PFSK-1 (cell line): ENCODE measurements at regions not wholly inside any gene's neighbourhood (a gene's known extent, or its start where the extent isn't known, plus 50 kb on each side); places are given as distances from the start of the nearest gene placed in this dataset.
A peak's percentile ranks its signal among the peaks of the same experiment; 100 is the strongest.

Source experiments
- FOXP2 ChIP-seq: optimal IDR thresholded peaks from 2 replicates; pipeline ENCODE3; 2011; ENCODE audit warnings: borderline replicate concordance, control low read depth, inconsistent platforms; ENCODE audit not compliant: insufficient read depth; ENCODE audit errors: extremely low read length, extremely low read depth
- POLR2AphosphoS5 ChIP-seq: IDR thresholded peaks from 2 replicates; pipeline ENCODE4 v1.6.1; 2012; ENCODE audit warnings: low read depth, mild to moderate bottlenecking, control low read depth, low read length, moderate library complexity
- SIN3A ChIP-seq: IDR thresholded peaks from 2 replicates; pipeline ENCODE4 v1.6.1; 2012; ENCODE audit warnings: mild to moderate bottlenecking, low read length, moderate library complexity, borderline replicate concordance; ENCODE audit not compliant: insufficient read depth
- TAF1 ChIP-seq: IDR thresholded peaks from 2 replicates; pipeline ENCODE4 v1.6.1; 2012; ENCODE audit warnings: low read length, control low read depth, borderline replicate concordance; ENCODE audit not compliant: insufficient read depth
- TF ChIP-seq, protein P1 (sequence below), 2 experiments: IDR thresholded peaks; 2 replicates each; pipeline versions ENCODE4 v1.6.1 to v1.8.0; 2011 to 2012; ENCODE audit warnings: low read depth in 2 of 2, low read length in 2 of 2, control low read depth in 1 of 2, inconsistent platforms in 1 of 2, mild to moderate bottlenecking in 1 of 2, moderate library complexity in 1 of 2; ENCODE audit not compliant: insufficient read depth in 1 of 2

DNA sequence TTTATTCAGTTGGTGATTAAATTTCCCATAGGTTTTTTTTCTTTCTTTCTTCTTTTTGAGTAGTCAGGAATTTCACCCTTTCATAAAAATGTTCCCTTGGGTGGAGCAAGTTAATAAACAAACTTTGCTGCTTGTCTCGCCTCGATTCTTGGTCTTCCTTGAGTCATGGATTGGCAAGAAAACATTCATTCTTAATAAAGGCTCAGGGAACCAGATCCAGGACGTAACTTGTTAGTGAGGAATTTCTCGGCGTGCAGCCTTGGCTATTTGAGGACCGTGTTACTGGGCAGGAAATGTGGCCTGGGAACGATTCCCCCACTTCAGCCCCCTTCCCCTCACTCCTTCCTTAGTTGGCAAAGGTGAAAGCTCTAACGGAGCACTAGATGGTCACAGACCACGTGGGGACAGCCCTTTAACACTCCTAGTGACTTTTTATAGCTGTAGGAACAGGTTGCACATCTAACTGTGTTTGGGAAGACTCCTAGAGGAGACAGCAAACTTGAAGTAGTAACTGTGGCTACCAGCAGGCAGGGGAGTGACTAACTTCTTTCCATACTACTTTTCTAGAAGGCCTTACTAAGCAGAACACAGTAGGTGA lies 106.8 kb downstream of the UCHL1 start:
- TF ChIP-seq FOXP2 (no peak), SIN3A (peak; percentile 40; the same call in 1 of the 2 replicates), POLR2AphosphoS5 (no peak)
- TF ChIP-seq, protein P1, sequence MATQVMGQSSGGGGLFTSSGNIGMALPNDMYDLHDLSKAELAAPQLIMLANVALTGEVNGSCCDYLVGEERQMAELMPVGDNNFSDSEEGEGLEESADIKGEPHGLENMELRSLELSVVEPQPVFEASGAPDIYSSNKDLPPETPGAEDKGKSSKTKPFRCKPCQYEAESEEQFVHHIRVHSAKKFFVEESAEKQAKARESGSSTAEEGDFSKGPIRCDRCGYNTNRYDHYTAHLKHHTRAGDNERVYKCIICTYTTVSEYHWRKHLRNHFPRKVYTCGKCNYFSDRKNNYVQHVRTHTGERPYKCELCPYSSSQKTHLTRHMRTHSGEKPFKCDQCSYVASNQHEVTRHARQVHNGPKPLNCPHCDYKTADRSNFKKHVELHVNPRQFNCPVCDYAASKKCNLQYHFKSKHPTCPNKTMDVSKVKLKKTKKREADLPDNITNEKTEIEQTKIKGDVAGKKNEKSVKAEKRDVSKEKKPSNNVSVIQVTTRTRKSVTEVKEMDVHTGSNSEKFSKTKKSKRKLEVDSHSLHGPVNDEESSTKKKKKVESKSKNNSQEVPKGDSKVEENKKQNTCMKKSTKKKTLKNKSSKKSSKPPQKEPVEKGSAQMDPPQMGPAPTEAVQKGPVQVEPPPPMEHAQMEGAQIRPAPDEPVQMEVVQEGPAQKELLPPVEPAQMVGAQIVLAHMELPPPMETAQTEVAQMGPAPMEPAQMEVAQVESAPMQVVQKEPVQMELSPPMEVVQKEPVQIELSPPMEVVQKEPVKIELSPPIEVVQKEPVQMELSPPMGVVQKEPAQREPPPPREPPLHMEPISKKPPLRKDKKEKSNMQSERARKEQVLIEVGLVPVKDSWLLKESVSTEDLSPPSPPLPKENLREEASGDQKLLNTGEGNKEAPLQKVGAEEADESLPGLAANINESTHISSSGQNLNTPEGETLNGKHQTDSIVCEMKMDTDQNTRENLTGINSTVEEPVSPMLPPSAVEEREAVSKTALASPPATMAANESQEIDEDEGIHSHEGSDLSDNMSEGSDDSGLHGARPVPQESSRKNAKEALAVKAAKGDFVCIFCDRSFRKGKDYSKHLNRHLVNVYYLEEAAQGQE (IDR thresholded peaks at IDR 0.05; ENCODE audit: insufficient read depth in 1 of 2, low read depth in 2 of 2, low read length in 2 of 2): no peak

DNA sequence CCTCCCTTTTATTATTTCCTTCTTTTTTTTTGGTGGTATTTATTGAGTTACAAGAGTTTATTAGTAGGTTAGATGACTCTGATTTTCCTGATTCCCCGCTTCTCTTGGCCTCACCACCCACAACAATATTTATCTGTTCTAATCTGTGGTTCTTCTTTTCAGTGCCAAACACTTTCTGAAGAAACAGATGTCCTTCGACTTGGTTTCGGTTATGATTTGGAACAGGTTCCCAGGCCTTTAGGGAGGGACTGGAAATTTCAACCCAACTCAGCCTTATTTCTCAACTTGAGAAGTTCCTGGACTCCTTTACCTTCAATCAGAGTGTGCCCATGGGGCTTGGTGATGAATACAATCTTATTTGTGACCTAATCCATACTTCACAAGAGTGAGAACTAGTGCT lies 108.1 kb downstream of the UCHL1 start:
- TF ChIP-seq FOXP2 (no peak), SIN3A (no peak), POLR2AphosphoS5 (no peak), TAF1 (no peak)
- TF ChIP-seq, protein P1 (IDR thresholded peaks at IDR 0.05; ENCODE audit: insufficient read depth in 1 of 2, low read depth in 2 of 2, low read length in 2 of 2): no peak

DNA sequence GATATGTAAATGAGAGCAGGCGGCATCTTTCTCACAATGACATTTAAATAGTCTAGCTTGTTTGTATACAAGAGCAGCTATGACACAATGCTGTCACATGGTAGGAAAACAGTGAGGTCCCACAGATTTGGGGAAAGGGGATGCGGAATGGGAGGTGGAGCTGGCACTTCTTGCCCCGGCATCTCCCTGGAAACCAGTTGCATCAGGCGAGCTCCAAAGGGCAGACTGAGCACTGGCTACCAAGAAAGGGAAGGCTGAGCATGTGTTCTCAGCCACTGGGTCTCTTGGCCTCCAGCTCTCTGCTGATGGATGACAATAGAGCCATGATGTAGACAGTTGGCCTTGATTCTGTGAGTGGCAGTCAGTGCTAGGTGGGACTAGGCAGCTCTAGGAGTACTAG lies 109.0 kb downstream of the UCHL1 start:
- TF ChIP-seq FOXP2: no peak
- no peak for TF ChIP-seq POLR2AphosphoS5
- TF ChIP-seq, protein P1 (IDR thresholded peaks at IDR 0.05; ENCODE audit: insufficient read depth in 1 of 2, low read depth in 2 of 2, low read length in 2 of 2): no peak
- TF ChIP-seq TAF1: no peak
- no peak for TF ChIP-seq SIN3A

DNA sequence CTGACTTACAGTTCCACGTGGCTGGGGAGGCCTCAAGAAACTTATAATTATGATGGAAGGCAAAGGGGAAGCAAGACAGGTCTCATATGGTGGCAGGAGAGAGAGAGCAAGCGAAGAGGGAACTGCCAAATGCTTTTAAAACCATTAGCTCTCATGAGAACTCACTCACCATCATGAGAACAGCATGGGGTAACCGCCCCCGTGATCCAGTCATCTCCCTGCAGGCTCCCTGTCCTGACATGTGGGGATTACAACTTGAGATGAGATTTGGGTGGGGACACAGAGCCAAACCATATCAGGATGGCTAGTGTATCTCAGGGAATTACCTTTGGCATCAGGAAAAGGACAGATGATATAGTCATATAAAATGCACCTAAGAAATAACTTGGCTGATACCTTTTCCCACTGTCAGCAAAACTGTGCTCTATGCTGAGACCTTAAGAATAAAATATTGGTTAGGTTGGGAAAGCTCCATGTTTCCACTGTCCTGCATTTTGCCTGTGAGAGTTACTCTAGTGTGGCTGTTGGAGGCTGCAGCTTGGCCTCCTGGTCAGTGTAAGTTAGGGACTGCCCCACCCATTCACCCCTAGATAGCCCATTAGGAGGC lies 110.3 kb downstream of the UCHL1 start:
- TF ChIP-seq TAF1: no peak
- no peak for TF ChIP-seq FOXP2
- TF ChIP-seq, protein P1 (IDR thresholded peaks at IDR 0.05; ENCODE audit: insufficient read depth in 1 of 2, low read depth in 2 of 2, low read length in 2 of 2): no peak
- TF ChIP-seq SIN3A: no peak
- TF ChIP-seq POLR2AphosphoS5: no peak

DNA sequence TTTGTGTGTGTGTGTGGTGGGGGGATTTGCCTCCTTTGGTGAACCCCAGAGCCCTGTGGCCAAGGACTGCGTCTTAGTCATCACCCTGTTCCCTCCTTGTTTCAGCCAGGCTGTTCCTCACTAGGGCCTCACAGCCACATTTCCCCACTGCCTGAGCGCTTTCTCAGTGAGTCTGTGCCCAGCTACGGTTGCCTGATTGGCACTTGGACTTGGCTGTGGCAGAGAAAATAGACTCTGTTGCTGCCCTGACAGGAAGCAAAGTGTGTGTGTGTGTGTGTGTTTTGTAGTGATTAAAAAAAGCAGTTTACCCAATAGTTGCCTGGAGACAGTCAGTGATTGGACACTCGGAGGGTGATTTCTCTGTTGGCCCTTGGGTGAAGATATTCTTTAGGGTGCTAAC lies 113.0 kb downstream of the UCHL1 start:
- TF ChIP-seq FOXP2: no peak
- TF ChIP-seq POLR2AphosphoS5: no peak
- TF ChIP-seq TAF1: no peak
- no peak for TF ChIP-seq SIN3A
- TF ChIP-seq, protein P1 (IDR thresholded peaks at IDR 0.05; ENCODE audit: insufficient read depth in 1 of 2, low read depth in 2 of 2, low read length in 2 of 2): no peak
